CD4-positive, alpha-beta memory T cell (primary cell): ENCODE measurements at regions not wholly inside any gene's neighbourhood (a gene's known extent, or its start where the extent isn't known, plus 50 kb on each side); places are given as distances from the start of the nearest gene placed in this dataset.

Experiments
- CTCF ChIA-PET: fragments of 350-600 bp; sonication (Branson Sonifier 250); formaldehyde crosslinking; loops from one replicate; lab custom pipeline; 2021; ENCODE audit warnings: inconsistent platforms; ENCODE audit not compliant: partially characterized antibody; lab: Charles Lee
- POLR2A ChIA-PET: fragments of 350-600 bp; sonication (Branson Sonifier 250); formaldehyde crosslinking; loops from one replicate; lab custom pipeline; 2021; ENCODE audit not compliant: partially characterized antibody; lab: Charles Lee
- DNase-seq, 5 donors: peaks; one replicate each; pipeline versions ENCODE4 v3.0.0 to v3.0.0-alpha.2; 2020 to 2022; ENCODE audit warnings: mixed read lengths in 1 of 5
- H3K27ac ChIP-seq: one replicate; pipeline ENCODE4 v1.7.0; 2013; ENCODE audit warnings: low read depth, low read length
- H3K27me3 ChIP-seq: 2 replicates; pipeline ENCODE4 v1.7.0; 2013; ENCODE audit warnings: mild to moderate bottlenecking, low read length, moderate library complexity; ENCODE audit not compliant: insufficient read depth
- H3K36me3 ChIP-seq: 2 replicates; pipeline ENCODE4 v1.7.0; 2013; ENCODE audit warnings: mild to moderate bottlenecking, low read length, moderate library complexity; ENCODE audit not compliant: insufficient read depth
- H3K4me1 ChIP-seq: 2 replicates; pipeline ENCODE4 v1.7.0; 2013; ENCODE audit warnings: mild to moderate bottlenecking, low read length, moderate library complexity; ENCODE audit not compliant: insufficient read depth
- H3K4me3 ChIP-seq, 2 donors: one replicate each; pipeline ENCODE4 v1.7.0; 2013; ENCODE audit warnings: low read length in 2 of 2, mild to moderate bottlenecking in 1 of 2
- H3K9me3 ChIP-seq, 2 donors: one replicate each; pipeline ENCODE4 v1.7.0; 2013; ENCODE audit warnings: low read length in 2 of 2, control low read depth in 1 of 2; ENCODE audit not compliant: control insufficient read depth in 1 of 2
- H3K27ac Mint-ChIP-seq, 7 donors: one replicate each; pipeline ENCODE4 v1.8.0; 2020 to 2021; ENCODE audit warnings: mixed read lengths in 7 of 7, mild to moderate bottlenecking in 6 of 7, inconsistent platforms in 3 of 7, moderate library complexity in 3 of 7
- H3K27me3 Mint-ChIP-seq, 2 donors: one replicate each; pipeline ENCODE4 v1.8.0; 2020 to 2021; ENCODE audit warnings: mixed read lengths in 2 of 2
- H3K36me3 Mint-ChIP-seq, 2 donors: one replicate each; pipeline ENCODE4 v1.8.0; 2020 to 2021; ENCODE audit warnings: mixed read lengths in 2 of 2, inconsistent platforms in 1 of 2, mild to moderate bottlenecking in 1 of 2
- H3K4me1 Mint-ChIP-seq, 4 donors: one replicate each; pipeline ENCODE4 v1.8.0; 2020 to 2021; ENCODE audit warnings: mixed read lengths in 4 of 4, mild to moderate bottlenecking in 1 of 4
- H3K4me3 Mint-ChIP-seq, 8 donors: one replicate each; pipeline ENCODE4 v1.8.0; 2020 to 2021; ENCODE audit warnings: mixed read lengths in 8 of 8, mild to moderate bottlenecking in 7 of 8, moderate library complexity in 6 of 8, inconsistent platforms in 3 of 8
- H3K9me3 Mint-ChIP-seq, 8 donors: one replicate each; pipeline ENCODE4 v1.8.0; 2020 to 2021; ENCODE audit warnings: mixed read lengths in 8 of 8, mild to moderate bottlenecking in 5 of 8, inconsistent platforms in 3 of 8, moderate library complexity in 1 of 8
- intact Hi-C: fragments of 100-400 bp; cut with micrococcal nuclease; formaldehyde crosslinking; loops from one replicate; pipeline ENCODE4 v1.15.1; 2023

DNA sequence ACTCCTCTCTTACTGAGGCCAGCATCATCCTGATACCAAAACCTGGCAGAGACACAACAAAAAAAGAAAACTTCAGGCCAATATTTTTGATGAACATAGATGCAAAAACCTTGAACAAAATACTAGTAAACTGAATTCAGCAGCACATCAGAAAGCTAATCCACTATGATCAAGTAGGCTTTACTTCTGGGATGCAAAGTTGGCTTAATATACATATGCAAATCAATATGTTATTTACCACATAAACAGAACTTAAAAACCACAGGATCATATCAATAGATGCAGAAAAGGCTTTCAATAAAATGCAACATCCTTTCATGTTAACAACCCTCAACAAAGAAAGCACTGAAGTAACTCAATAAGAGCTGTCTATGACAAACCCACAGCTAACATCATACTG lies 414.5 kb upstream of the MCTP2 start:
- Mint-ChIP-seq H3K9me3 (peaks cover 0 to 11% (median 6%) of the 10 kb centered on the region in 8 donors), H3K4me3 (no peak overlapping the region)
- no peak for DNase-seq

DNA sequence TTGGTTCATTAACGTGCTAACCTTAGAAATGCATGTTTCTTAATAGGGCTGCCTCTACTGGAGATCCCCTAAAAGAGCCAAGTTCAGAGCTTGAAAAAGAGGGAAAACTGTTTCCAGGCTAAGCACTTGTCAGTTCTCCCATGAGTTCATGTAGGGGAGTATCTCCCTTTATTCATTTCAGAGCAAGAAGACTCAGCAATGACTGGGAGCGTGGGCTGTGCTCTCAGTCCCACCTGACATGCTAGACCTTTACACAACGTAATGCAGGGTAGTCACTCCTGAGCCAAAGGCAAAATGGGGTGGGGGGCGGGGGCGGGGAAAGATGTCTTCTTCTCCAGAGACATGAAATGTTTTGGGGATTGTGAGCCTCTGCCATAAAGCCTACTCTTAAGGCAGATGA lies 420.1 kb upstream of the MCTP2 start:
- CTCF ChIA-PET: no interaction called here
- Histone ChIP-seq H3K27ac (no peak overlapping the region), H3K27me3 (no peaks in the 10 kb centered on the region), H3K9me3 (no peaks in the 10 kb centered on the region), H3K4me3 (no peak overlapping the region), H3K4me1 (no peaks in the 10 kb centered on the region), H3K36me3 (no peaks in the 10 kb centered on the region)
- H3K27ac Mint-ChIP-seq: no peak overlapping the region
- H3K4me3 Mint-ChIP-seq: no peak overlapping the region
- no peaks in the 10 kb centered on the region for H3K4me1 Mint-ChIP-seq
- peaks cover 0 to 3% of the 10 kb centered on the region in 2 donors for H3K27me3 Mint-ChIP-seq
- no peaks in the 10 kb centered on the region for H3K36me3 Mint-ChIP-seq
- DNase-seq: no peak
- peaks cover 0 to 2% (median 0%) of the 10 kb centered on the region in 8 donors for H3K9me3 Mint-ChIP-seq
- intact Hi-C loops: no loop called here
- POLR2A ChIA-PET: no interaction called here

More for the DNA sequence above, 414.5 kb upstream of the MCTP2 start:
- Histone ChIP-seq H3K36me3 (no peaks in the 10 kb centered on the region), H3K9me3 (no peaks in the 10 kb centered on the region), H3K4me1 (no peaks in the 10 kb centered on the region), H3K27me3 (no peaks in the 10 kb centered on the region), H3K27ac (no peak overlapping the region), H3K4me3 (no peak overlapping the region)
- POLR2A ChIA-PET: no interaction called here
- intact Hi-C loops: no loop called here
- Mint-ChIP-seq H3K27me3 (peaks cover 0 to 2% of the 10 kb centered on the region in 2 donors), H3K4me1 (no peaks in the 10 kb centered on the region), H3K27ac (no peak overlapping the region), H3K36me3 (no peaks in the 10 kb centered on the region)
- CTCF ChIA-PET: no interaction called here

DNA sequence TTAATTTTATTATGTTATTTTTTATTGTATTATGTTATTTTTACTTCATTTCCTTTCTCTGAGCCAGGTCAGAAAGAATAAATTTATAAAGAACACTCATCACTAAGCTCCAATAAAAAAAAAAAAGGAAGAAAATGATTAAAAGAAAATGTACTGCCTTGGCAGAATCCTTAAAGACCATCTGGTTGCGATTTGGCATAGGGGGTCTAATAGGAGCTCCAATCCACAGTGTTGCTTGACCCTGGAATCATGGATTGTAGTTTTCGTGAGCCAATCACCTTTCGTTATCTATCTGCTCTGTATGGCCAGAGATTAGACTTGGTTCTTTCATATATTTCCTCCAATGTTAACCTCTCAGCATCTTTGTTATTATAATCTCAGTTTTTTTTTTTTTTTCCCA lies 421.8 kb upstream of the MCTP2 start:
- Histone ChIP-seq H3K4me3 (no peak overlapping the region), H3K27ac (no peak overlapping the region), H3K36me3 (no peaks in the 10 kb centered on the region), H3K9me3 (no peaks in the 10 kb centered on the region), H3K4me1 (no peaks in the 10 kb centered on the region), H3K27me3 (no peaks in the 10 kb centered on the region)
- ChIA-PET CTCF (interaction anchor here (0.5 kb wide), 1 partner anchor 214 kb away, joined by 3 read pairs; no protein-coding TSS in a partner anchor), POLR2A (no interaction called here)
- no peak for DNase-seq
- Mint-ChIP-seq H3K27ac (peak overlapping the region in 1 of 7 donors; percentile 50), H3K27me3 (peaks cover 3 to 6% of the 10 kb centered on the region in 2 donors), H3K9me3 (peaks cover 0 to 2% (median 0%) of the 10 kb centered on the region in 8 donors), H3K4me1 (no peaks in the 10 kb centered on the region), H3K36me3 (no peaks in the 10 kb centered on the region), H3K4me3 (no peak overlapping the region)
- intact Hi-C loops: no loop called here

DNA sequence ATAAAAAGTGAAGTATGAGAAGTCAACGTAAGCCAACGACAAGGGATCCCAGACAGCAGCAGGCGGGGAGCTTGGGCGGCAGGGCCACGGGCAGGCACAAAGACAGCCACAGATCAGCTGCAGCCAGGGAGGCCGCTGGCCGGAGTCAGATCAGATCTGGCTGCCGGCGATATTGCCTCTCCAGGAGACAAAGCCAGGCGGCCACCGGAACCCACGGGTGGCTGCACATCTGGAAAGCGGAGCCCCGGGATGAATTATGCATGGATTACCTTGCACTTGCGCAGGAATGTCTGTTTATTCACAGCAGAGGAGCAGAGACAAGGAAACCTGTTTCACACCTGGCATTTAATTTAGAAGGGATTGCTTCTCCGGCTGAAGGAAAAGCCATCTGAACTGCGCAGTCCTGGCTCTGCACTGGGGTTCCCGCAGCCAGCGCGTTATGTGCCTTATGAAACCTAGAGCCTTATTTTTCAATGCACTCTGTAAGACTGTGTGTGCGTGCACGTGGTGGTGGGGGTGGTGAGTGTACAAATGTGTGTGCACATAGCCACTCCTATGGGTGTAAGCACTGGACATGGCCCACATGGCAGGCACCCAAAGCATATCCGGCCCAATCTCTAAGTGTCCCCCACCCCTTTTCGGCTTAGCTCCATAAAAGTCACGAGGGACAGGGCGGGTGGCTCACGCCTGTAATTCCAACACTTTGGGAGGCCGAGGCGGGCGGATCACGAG lies 427.8 kb upstream of the MCTP2 start:
- DNase-seq: no peak
- POLR2A ChIA-PET: no interaction called here
- H3K36me3 Mint-ChIP-seq: no peaks in the 10 kb centered on the region
- Histone ChIP-seq H3K9me3 (no peaks in the 10 kb centered on the region), H3K27me3 (no peaks in the 10 kb centered on the region), H3K36me3 (no peaks in the 10 kb centered on the region), H3K4me3 (no peak overlapping the region), H3K4me1 (no peaks in the 10 kb centered on the region), H3K27ac (no peak overlapping the region)
- no peak overlapping the region for H3K27ac Mint-ChIP-seq
- no peaks in the 10 kb centered on the region for H3K9me3 Mint-ChIP-seq
- no peaks in the 10 kb centered on the region for H3K4me1 Mint-ChIP-seq
- CTCF ChIA-PET: no interaction called here
- intact Hi-C loops: no loop called here
- H3K27me3 Mint-ChIP-seq: peaks cover 0 to 6% of the 10 kb centered on the region in 2 donors
- no peak overlapping the region for H3K4me3 Mint-ChIP-seq

DNA sequence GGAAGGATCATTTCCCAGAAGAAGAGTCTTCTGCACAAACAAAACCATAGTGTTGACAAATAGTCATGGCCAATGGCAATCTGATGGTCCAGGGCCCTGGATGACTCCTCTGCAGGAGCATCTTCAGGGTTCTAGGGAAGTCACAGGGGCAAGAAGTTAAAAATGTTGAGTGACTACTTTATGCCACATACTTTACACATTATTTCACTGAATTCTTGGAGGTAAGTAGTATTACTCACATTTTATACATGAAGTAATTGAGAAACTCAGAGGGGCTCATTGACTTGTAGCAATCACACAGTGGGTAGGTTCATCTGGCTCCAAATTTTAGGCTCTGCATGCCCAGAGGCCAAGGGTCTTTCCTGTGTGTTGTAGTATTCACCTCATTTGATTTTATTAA lies 430.2 kb upstream of the MCTP2 start:
- DNase-seq: no peak
- Mint-ChIP-seq H3K27me3 (peaks cover 0 to 6% of the 10 kb centered on the region in 2 donors), H3K4me3 (no peak overlapping the region), H3K27ac (no peak overlapping the region), H3K9me3 (peaks cover 0 to 3% (median 0%) of the 10 kb centered on the region in 8 donors), H3K36me3 (no peaks in the 10 kb centered on the region), H3K4me1 (no peaks in the 10 kb centered on the region)
- Histone ChIP-seq H3K9me3 (no peaks in the 10 kb centered on the region), H3K27me3 (no peaks in the 10 kb centered on the region), H3K27ac (no peak overlapping the region), H3K4me1 (no peaks in the 10 kb centered on the region), H3K4me3 (no peak overlapping the region), H3K36me3 (no peaks in the 10 kb centered on the region)
- intact Hi-C loops: no loop called here
- CTCF ChIA-PET: no interaction called here
- POLR2A ChIA-PET: no interaction called here

- POLR2A ChIA-PET: no interaction called here
- H3K9me3 ChIP-seq: no peaks in the 10 kb centered on the region
- no peak overlapping the region for H3K27ac Mint-ChIP-seq
- H3K27ac ChIP-seq: no peak overlapping the region
- no peaks in the 10 kb centered on the region for H3K4me1 ChIP-seq
- H3K9me3 Mint-ChIP-seq: peaks cover 0 to 5% (median 0%) of the 10 kb centered on the region in 8 donors
- DNase-seq: no peak
- no peak overlapping the region for H3K4me3 ChIP-seq
- H3K36me3 Mint-ChIP-seq: no peaks in the 10 kb centered on the region
- H3K4me1 Mint-ChIP-seq: no peaks in the 10 kb centered on the region
- H3K27me3 Mint-ChIP-seq: peaks cover 0 to 4% of the 10 kb centered on the region in 2 donors
- intact Hi-C loops: no loop called here
- CTCF ChIA-PET: no interaction called here
- no peaks in the 10 kb centered on the region for H3K36me3 ChIP-seq
- no peaks in the 10 kb centered on the region for H3K27me3 ChIP-seq
- no peak overlapping the region for H3K4me3 Mint-ChIP-seq
Measured at GRCh38 chr15:93800805-93801204, 430.6 kb upstream of the MCTP2 start.

GRCh38 chr15:93789441-93789840 lies 441.9 kb upstream of the MCTP2 start:
- Histone ChIP-seq H3K9me3 (no peaks in the 10 kb centered on the region), H3K4me1 (no peaks in the 10 kb centered on the region), H3K27ac (no peak overlapping the region), H3K36me3 (no peaks in the 10 kb centered on the region), H3K4me3 (no peak overlapping the region), H3K27me3 (no peaks in the 10 kb centered on the region)
- Mint-ChIP-seq H3K9me3 (peaks cover 0 to 6% (median under 1%) of the 10 kb centered on the region in 8 donors), H3K27ac (no peak overlapping the region), H3K4me3 (no peak overlapping the region), H3K4me1 (no peaks in the 10 kb centered on the region), H3K27me3 (peaks cover 4 to 9% of the 10 kb centered on the region in 2 donors), H3K36me3 (no peaks in the 10 kb centered on the region)
- intact Hi-C loops: no loop called here
- DNase-seq: no peak
- ChIA-PET CTCF (no interaction called here), POLR2A (no interaction called here)
